Neutrophil (primary cell): ENCODE measurements at regions not wholly inside any gene's neighbourhood (a gene's known extent, or its start where the extent isn't known, plus 50 kb on each side); places are given as distances from the start of the nearest gene placed in this dataset.

Experiments used
- H3K27ac ChIP-seq: fragments of 200-600 bp; sonication (generic); 2 replicates; pipeline ENCODE4 v1.5.1; 2016; ENCODE audit warnings: mild to moderate bottlenecking, moderate library complexity
- H3K27me3 ChIP-seq: fragments of 200-600 bp; sonication (generic); 2 replicates; pipeline ENCODE4 v1.6.0; 2016; ENCODE audit warnings: mild to moderate bottlenecking
- H3K36me3 ChIP-seq: fragments of 200-600 bp; sonication (generic); 2 replicates; pipeline ENCODE4 v1.5.1; 2017
- H3K4me1 ChIP-seq, 2 experiments: fragments of 200-600 bp in 1 of 2; sonication (generic) in 1 of 2; 1 replicate in 1 of 2; 2 replicates in 1 of 2; pipeline versions ENCODE4 v1.5.1 to v1.6.1; 2013 to 2016; ENCODE audit warnings: low read depth in 1 of 2, low read length in 1 of 2, mild to moderate bottlenecking in 1 of 2, moderate library complexity in 1 of 2; ENCODE audit not compliant: control insufficient read depth in 1 of 2, insufficient read depth in 1 of 2
- H3K4me3 ChIP-seq, 2 experiments: fragments of 200-600 bp in 1 of 2; sonication (generic) in 1 of 2; 1 replicate in 1 of 2; 2 replicates in 1 of 2; pipeline ENCODE4 v1.5.1; 2013 to 2016; ENCODE audit warnings: low read depth in 1 of 2, low read length in 1 of 2, mild to moderate bottlenecking in 1 of 2, moderate library complexity in 1 of 2
- H3K9me3 ChIP-seq: fragments of 200-600 bp; sonication (generic); 2 replicates; pipeline ENCODE4 v1.5.1; 2016
- CTCF ChIP-seq: fragments of 200-600 bp; sonication (generic); IDR thresholded peaks from 2 replicates; pipeline ENCODE4 v1.5.1; 2016; ENCODE audit warnings: antibody characterized with exemption

GRCh38 chr20:22914291-22914690 is 120.8 kb upstream of the SSTR4 start:
- no peak for TF ChIP-seq CTCF
- H3K4me1 ChIP-seq = no peaks in the 10 kb centered on the region
- no peaks in the 10 kb centered on the region for H3K9me3 ChIP-seq
- no peak overlapping the region for H3K27ac ChIP-seq
- H3K36me3 ChIP-seq = no peaks in the 10 kb centered on the region
- H3K4me3 ChIP-seq = no peak overlapping the region
- no peaks in the 10 kb centered on the region for H3K27me3 ChIP-seq

GRCh38 chr20:22915512-22915911 is 119.6 kb upstream of the SSTR4 start:
- Histone ChIP-seq H3K36me3 (no peaks in the 10 kb centered on the region), H3K4me1 (no peaks in the 10 kb centered on the region), H3K27me3 (no peaks in the 10 kb centered on the region), H3K4me3 (no peak overlapping the region), H3K9me3 (no peaks in the 10 kb centered on the region), H3K27ac (no peak overlapping the region)
- TF ChIP-seq CTCF = no peak

GRCh38 chr20:22916021-22916842 is 118.9 kb upstream of the SSTR4 start:
- Histone ChIP-seq H3K9me3 (no peaks in the 10 kb centered on the region), H3K4me3 (no peak overlapping the region), H3K27ac (no peak overlapping the region), H3K36me3 (no peaks in the 10 kb centered on the region), H3K4me1 (no peaks in the 10 kb centered on the region), H3K27me3 (no peaks in the 10 kb centered on the region)
- no peak for TF ChIP-seq CTCF

- TF ChIP-seq CTCF = no peak
- no peaks in the 10 kb centered on the region for H3K27me3 ChIP-seq
- no peaks in the 10 kb centered on the region for H3K4me1 ChIP-seq
Measured at GRCh38 chr20:22918286-22918983, 116.7 kb upstream of the SSTR4 start.

GRCh38 chr20:22920898-22921297 is 114.2 kb upstream of the SSTR4 start:
- TF ChIP-seq CTCF = no peak
- no peaks in the 10 kb centered on the region for H3K27me3 ChIP-seq
- no peaks in the 10 kb centered on the region for H3K9me3 ChIP-seq
- no peaks in the 10 kb centered on the region for H3K36me3 ChIP-seq
- no peaks in the 10 kb centered on the region for H3K4me1 ChIP-seq
- H3K27ac ChIP-seq = no peak overlapping the region
- H3K4me3 ChIP-seq = no peak overlapping the region

More at GRCh38 chr20:22918286-22918983, 116.7 kb upstream of the SSTR4 start:
- Histone ChIP-seq H3K9me3 (no peaks in the 10 kb centered on the region), H3K36me3 (no peaks in the 10 kb centered on the region), H3K4me3 (no peak overlapping the region), H3K27ac (no peak overlapping the region)
